Liver (tissue), 7 donors: ENCODE measurements at regions not wholly inside any gene's neighbourhood (a gene's known extent, or its start where the extent isn't known, plus 50 kb on each side); places are given as distances from the start of the nearest gene placed in this dataset.

Experiments
- DNase-seq: peaks from one replicate; pipeline ENCODE4 v3.0.0-alpha.2; 2017; ENCODE audit warnings: low spot score
- H3K27ac ChIP-seq, 2 donors: one replicate each; pipeline ENCODE4 v1.7.0; 2013; ENCODE audit warnings: inconsistent platforms in 2 of 2, low read length in 2 of 2, control low read depth in 1 of 2, low read depth in 1 of 2, mild to moderate bottlenecking in 1 of 2
- H3K27me3 ChIP-seq, 4 donors: one replicate each; pipeline versions ENCODE4 v1.6.1 to v1.7.0; 2013; ENCODE audit warnings: low read length in 3 of 4, inconsistent platforms in 1 of 4, mild to moderate bottlenecking in 1 of 4, moderate library complexity in 1 of 4; ENCODE audit not compliant: control insufficient read depth in 4 of 4, insufficient read depth in 4 of 4
- H3K36me3 ChIP-seq, 4 donors: one replicate each; pipeline versions ENCODE4 v1.6.1 to v1.7.0; 2013; ENCODE audit warnings: low read length in 3 of 4, mild to moderate bottlenecking in 3 of 4, low read depth in 1 of 4, moderate library complexity in 1 of 4; ENCODE audit not compliant: control insufficient read depth in 4 of 4, insufficient read depth in 3 of 4
- H3K4me1 ChIP-seq, 4 donors: one replicate each; pipeline versions ENCODE4 v1.6.1 to v1.7.0; 2013; ENCODE audit warnings: low read length in 3 of 4, mild to moderate bottlenecking in 3 of 4, moderate library complexity in 1 of 4; ENCODE audit not compliant: control insufficient read depth in 4 of 4, insufficient read depth in 4 of 4
- H3K4me3 ChIP-seq, 3 donors: one replicate each; pipeline versions ENCODE4 v1.6.1 to v1.7.0; 2013; ENCODE audit warnings: low read length in 3 of 3, control low read depth in 1 of 3, low read depth in 1 of 3, mild to moderate bottlenecking in 1 of 3
- H3K9ac ChIP-seq, 2 donors: one replicate each; pipeline ENCODE4 v1.7.0; 2013; ENCODE audit warnings: low read length in 2 of 2, mild to moderate bottlenecking in 2 of 2, moderate library complexity in 2 of 2, control low read depth in 1 of 2, low read depth in 1 of 2
- H3K9me3 ChIP-seq, 4 donors: one replicate each; pipeline versions ENCODE4 v1.6.1 to v1.7.0; 2013; ENCODE audit warnings: low read length in 3 of 4; ENCODE audit not compliant: control insufficient read depth in 4 of 4
- ATF3 ChIP-seq: IDR thresholded peaks from 2 replicates; pipeline ENCODE4 v1.6.1; 2016; ENCODE audit warnings: antibody characterized with exemption
- CTCF ChIP-seq: fragments of 150-350 bp; IDR thresholded peaks from 2 replicates; pipeline ENCODE4 v1.5.1; 2017; ENCODE audit warnings: improper control_type of control experiment, low read depth, low read length; ENCODE audit not compliant: missing input control
- EGR1 ChIP-seq, 2 donors: IDR thresholded peaks; 2 replicates each; pipeline ENCODE4 v1.6.1; 2016 to 2018; ENCODE audit warnings: antibody characterized with exemption in 2 of 2, low read depth in 2 of 2
- FOXA1 ChIP-seq: IDR thresholded peaks from 2 replicates; pipeline ENCODE4 v1.6.1; 2016; ENCODE audit warnings: antibody characterized with exemption
- GABPA ChIP-seq, 2 donors: IDR thresholded peaks in 1 of 2; conservative IDR thresholded peaks in 1 of 2; 2 replicates each; pipeline ENCODE4 v1.6.1; 2016; ENCODE audit warnings: antibody characterized with exemption in 2 of 2, mild to moderate bottlenecking in 1 of 2, moderate library complexity in 1 of 2
- HNF4A ChIP-seq, 2 donors: conservative IDR thresholded peaks; 2 replicates each; pipeline ENCODE4 v1.6.1; 2016; ENCODE audit warnings: antibody characterized with exemption in 2 of 2, mild to moderate bottlenecking in 2 of 2
- HNF4G ChIP-seq: IDR thresholded peaks from 2 replicates; pipeline ENCODE4 v1.6.1; 2016; ENCODE audit warnings: antibody characterized with exemption
- JUND ChIP-seq, 2 donors: IDR thresholded peaks; 2 replicates each; pipeline ENCODE4 v1.6.1; 2016; ENCODE audit warnings: antibody characterized with exemption in 2 of 2
- NR2F2 ChIP-seq: IDR thresholded peaks from 2 replicates; pipeline ENCODE4 v1.6.1; 2016; ENCODE audit warnings: antibody characterized with exemption
- RAD21 ChIP-seq, 2 donors: IDR thresholded peaks; 2 replicates each; pipeline ENCODE4 v1.6.1; 2016; ENCODE audit warnings: antibody characterized with exemption in 2 of 2, mild to moderate bottlenecking in 2 of 2
- SP1 ChIP-seq: IDR thresholded peaks from 2 replicates; pipeline ENCODE4 v1.6.1; 2018; ENCODE audit warnings: antibody characterized with exemption, mild to moderate bottlenecking
- TAF1 ChIP-seq: conservative IDR thresholded peaks from 2 replicates; pipeline ENCODE4 v1.6.1; 2016; ENCODE audit warnings: antibody characterized with exemption, mild to moderate bottlenecking
- YY1 ChIP-seq: IDR thresholded peaks from 2 replicates; pipeline ENCODE4 v1.6.1; 2016; ENCODE audit warnings: antibody characterized with exemption, mild to moderate bottlenecking
- TF ChIP-seq, protein P1 (sequence below): IDR thresholded peaks from 2 replicates; pipeline ENCODE4 v1.6.1; 2016; ENCODE audit warnings: antibody characterized with exemption
- TF ChIP-seq, protein P2 (sequence below): IDR thresholded peaks from 2 replicates; pipeline ENCODE4 v1.6.1; 2016; ENCODE audit warnings: antibody characterized with exemption
- TF ChIP-seq, protein P3 (sequence below): IDR thresholded peaks from 2 replicates; pipeline ENCODE4 v1.6.1; 2016; ENCODE audit warnings: antibody characterized with exemption, mild to moderate bottlenecking
- donor health status: healthy.
- donor health status: healthy.
- donor health status: healthy.
- donor health status: healthy.

GRCh38 chr9:80707120-80707519 lies 982.2 kb downstream of the TLE1 start:
- TF ChIP-seq TAF1 (no peak), GABPA (IDR thresholded peaks at IDR 0.05 in 1 of 2, conservative IDR thresholded peaks at IDR 0.05 in 1 of 2) (no peak), FOXA1 (no peak), SP1 (no peak), ATF3 (no peak), EGR1 (IDR thresholded peaks at IDR 0.05; ENCODE audit: low read depth in 2 of 2) (no peak), HNF4A (conservative IDR thresholded peaks at IDR 0.05) (no peak), CTCF (no peak), HNF4G (no peak), YY1 (no peak), JUND (IDR thresholded peaks at IDR 0.05) (no peak), RAD21 (IDR thresholded peaks at IDR 0.05) (no peak), NR2F2 (no peak)
- TF ChIP-seq, protein P1, sequence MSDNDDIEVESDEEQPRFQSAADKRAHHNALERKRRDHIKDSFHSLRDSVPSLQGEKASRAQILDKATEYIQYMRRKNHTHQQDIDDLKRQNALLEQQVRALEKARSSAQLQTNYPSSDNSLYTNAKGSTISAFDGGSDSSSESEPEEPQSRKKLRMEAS, result no peak
- TF ChIP-seq, protein P2, sequence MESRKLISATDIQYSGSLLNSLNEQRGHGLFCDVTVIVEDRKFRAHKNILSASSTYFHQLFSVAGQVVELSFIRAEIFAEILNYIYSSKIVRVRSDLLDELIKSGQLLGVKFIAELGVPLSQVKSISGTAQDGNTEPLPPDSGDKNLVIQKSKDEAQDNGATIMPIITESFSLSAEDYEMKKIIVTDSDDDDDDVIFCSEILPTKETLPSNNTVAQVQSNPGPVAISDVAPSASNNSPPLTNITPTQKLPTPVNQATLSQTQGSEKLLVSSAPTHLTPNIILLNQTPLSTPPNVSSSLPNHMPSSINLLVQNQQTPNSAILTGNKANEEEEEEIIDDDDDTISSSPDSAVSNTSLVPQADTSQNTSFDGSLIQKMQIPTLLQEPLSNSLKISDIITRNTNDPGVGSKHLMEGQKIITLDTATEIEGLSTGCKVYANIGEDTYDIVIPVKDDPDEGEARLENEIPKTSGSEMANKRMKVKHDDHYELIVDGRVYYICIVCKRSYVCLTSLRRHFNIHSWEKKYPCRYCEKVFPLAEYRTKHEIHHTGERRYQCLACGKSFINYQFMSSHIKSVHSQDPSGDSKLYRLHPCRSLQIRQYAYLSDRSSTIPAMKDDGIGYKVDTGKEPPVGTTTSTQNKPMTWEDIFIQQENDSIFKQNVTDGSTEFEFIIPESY, result no peak
- TF ChIP-seq, protein P3, sequence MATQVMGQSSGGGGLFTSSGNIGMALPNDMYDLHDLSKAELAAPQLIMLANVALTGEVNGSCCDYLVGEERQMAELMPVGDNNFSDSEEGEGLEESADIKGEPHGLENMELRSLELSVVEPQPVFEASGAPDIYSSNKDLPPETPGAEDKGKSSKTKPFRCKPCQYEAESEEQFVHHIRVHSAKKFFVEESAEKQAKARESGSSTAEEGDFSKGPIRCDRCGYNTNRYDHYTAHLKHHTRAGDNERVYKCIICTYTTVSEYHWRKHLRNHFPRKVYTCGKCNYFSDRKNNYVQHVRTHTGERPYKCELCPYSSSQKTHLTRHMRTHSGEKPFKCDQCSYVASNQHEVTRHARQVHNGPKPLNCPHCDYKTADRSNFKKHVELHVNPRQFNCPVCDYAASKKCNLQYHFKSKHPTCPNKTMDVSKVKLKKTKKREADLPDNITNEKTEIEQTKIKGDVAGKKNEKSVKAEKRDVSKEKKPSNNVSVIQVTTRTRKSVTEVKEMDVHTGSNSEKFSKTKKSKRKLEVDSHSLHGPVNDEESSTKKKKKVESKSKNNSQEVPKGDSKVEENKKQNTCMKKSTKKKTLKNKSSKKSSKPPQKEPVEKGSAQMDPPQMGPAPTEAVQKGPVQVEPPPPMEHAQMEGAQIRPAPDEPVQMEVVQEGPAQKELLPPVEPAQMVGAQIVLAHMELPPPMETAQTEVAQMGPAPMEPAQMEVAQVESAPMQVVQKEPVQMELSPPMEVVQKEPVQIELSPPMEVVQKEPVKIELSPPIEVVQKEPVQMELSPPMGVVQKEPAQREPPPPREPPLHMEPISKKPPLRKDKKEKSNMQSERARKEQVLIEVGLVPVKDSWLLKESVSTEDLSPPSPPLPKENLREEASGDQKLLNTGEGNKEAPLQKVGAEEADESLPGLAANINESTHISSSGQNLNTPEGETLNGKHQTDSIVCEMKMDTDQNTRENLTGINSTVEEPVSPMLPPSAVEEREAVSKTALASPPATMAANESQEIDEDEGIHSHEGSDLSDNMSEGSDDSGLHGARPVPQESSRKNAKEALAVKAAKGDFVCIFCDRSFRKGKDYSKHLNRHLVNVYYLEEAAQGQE, result no peak
- Histone ChIP-seq H3K4me1 (no peaks in the 10 kb centered on the region), H3K9me3 (peaks cover 0 to 2% (median 0%) of the 10 kb centered on the region in 4 donors), H3K27me3 (no peaks in the 10 kb centered on the region), H3K9ac (no peak overlapping the region), H3K36me3 (no peaks in the 10 kb centered on the region), H3K4me3 (no peak overlapping the region), H3K27ac (no peak overlapping the region)
- DNase-seq, result no peak

GRCh38 chr9:80701061-80701460 lies 988.3 kb downstream of the TLE1 start:
- Histone ChIP-seq H3K27ac (no peak overlapping the region), H3K4me1 (no peaks in the 10 kb centered on the region), H3K9ac (no peak overlapping the region), H3K27me3 (no peaks in the 10 kb centered on the region), H3K4me3 (no peak overlapping the region), H3K36me3 (no peaks in the 10 kb centered on the region), H3K9me3 (no peaks in the 10 kb centered on the region)
- no peak for DNase-seq
- TF ChIP-seq HNF4G, result no peak
- no peak for TF ChIP-seq EGR1 (IDR thresholded peaks at IDR 0.05; ENCODE audit: low read depth in 2 of 2)
- TF ChIP-seq, protein P3, result no peak
- TF ChIP-seq YY1, result no peak
- TF ChIP-seq HNF4A (conservative IDR thresholded peaks at IDR 0.05), result no peak
- no peak for TF ChIP-seq GABPA (IDR thresholded peaks at IDR 0.05 in 1 of 2, conservative IDR thresholded peaks at IDR 0.05 in 1 of 2)
- TF ChIP-seq, protein P1, result no peak
